ENCODE measurements at regions not wholly inside any gene's neighbourhood (a gene's known extent, or its start where the extent isn't known, plus 50 kb on each side); places are given as distances from the start of the nearest gene placed in this dataset.

DNA sequence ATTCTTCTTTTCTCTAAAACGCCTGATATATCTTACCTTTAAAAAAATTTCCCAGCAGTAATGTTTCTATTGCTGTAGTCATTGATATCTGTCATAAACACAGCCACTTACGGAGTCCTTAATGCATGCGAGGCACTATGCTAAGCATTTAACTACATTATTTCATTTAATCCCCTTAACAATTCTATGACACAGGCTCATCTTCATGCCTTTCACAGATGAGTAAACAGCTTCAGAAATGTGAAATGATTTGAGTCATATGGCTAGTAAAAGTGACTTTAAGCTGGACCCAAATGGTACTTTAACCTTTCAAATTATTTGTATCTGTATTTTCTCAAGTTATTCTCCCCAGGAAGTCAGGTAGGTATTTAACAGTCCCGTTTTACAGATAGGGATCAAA, 125.1 kb upstream of the FGGY start:
- TF ChIP-seq, protein P1, sequence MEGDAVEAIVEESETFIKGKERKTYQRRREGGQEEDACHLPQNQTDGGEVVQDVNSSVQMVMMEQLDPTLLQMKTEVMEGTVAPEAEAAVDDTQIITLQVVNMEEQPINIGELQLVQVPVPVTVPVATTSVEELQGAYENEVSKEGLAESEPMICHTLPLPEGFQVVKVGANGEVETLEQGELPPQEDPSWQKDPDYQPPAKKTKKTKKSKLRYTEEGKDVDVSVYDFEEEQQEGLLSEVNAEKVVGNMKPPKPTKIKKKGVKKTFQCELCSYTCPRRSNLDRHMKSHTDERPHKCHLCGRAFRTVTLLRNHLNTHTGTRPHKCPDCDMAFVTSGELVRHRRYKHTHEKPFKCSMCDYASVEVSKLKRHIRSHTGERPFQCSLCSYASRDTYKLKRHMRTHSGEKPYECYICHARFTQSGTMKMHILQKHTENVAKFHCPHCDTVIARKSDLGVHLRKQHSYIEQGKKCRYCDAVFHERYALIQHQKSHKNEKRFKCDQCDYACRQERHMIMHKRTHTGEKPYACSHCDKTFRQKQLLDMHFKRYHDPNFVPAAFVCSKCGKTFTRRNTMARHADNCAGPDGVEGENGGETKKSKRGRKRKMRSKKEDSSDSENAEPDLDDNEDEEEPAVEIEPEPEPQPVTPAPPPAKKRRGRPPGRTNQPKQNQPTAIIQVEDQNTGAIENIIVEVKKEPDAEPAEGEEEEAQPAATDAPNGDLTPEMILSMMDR (IDR thresholded peaks at IDR 0.05) = no peak
- no peak for TF ChIP-seq POLR2A (IDR thresholded peaks at IDR 0.05)

Data from thyroid gland (tissue), 4 donors.